Neuron (in vitro differentiated cells): ENCODE measurements at regions not wholly inside any gene's neighbourhood (a gene's known extent, or its start where the extent isn't known, plus 50 kb on each side); places are given as distances from the start of the nearest gene placed in this dataset.
"Not testable (repeated sequence)": the region's sequence is repeated elsewhere in the genome, so short reads cannot be mapped to it uniquely, and the experiment has no call there.

Source experiments
- H2AFZ ChIP-seq: one replicate; pipeline ENCODE4 v1.6.1; 2013; ENCODE audit warnings: low read depth, mild to moderate bottlenecking, inconsistent platforms, low read length, moderate library complexity
- H3K27me3 ChIP-seq: one replicate; pipeline ENCODE4 v1.6.1; 2013; ENCODE audit warnings: low read length; ENCODE audit not compliant: insufficient read depth
- H3K36me3 ChIP-seq: one replicate; pipeline ENCODE4 v1.6.1; 2013; ENCODE audit warnings: low read length; ENCODE audit not compliant: insufficient read depth
- H3K4me1 ChIP-seq: one replicate; pipeline ENCODE4 v1.6.1; 2013; ENCODE audit warnings: low read length; ENCODE audit not compliant: insufficient read depth
- H3K4me3 ChIP-seq: 2 replicates; pipeline ENCODE4 v1.5.1; 2013; ENCODE audit warnings: mild to moderate bottlenecking, low read length, moderate library complexity
- H3K9me3 ChIP-seq: one replicate; pipeline ENCODE4 v1.6.1; 2013; ENCODE audit warnings: low read length

DNA sequence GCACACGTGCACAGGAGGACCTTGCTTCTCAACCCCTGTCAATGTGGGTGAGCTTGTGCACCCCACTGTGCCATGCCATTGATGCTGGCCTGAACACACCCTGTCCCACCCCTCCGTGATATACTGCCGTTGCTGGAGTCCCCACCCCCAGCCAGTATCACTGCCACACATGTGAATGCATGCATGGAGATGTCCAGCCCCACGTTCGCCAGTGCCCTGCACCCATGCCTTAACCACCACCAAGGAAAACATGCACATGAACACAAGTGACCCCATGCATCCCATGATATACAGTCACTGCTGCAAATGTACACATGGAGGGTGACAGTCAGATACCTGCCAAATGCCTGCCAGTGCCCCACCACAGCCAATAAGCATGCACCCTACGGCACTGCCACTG lies 692.5 kb upstream of the ZWINT start:
- no peaks in the 10 kb centered on the region for H3K9me3 ChIP-seq
- H2AFZ ChIP-seq, result no peak overlapping the region
- no peak overlapping the region for H3K4me3 ChIP-seq
- no peaks in the 10 kb centered on the region for H3K4me1 ChIP-seq
- no peaks in the 10 kb centered on the region for H3K36me3 ChIP-seq
- no peaks in the 10 kb centered on the region for H3K27me3 ChIP-seq

DNA sequence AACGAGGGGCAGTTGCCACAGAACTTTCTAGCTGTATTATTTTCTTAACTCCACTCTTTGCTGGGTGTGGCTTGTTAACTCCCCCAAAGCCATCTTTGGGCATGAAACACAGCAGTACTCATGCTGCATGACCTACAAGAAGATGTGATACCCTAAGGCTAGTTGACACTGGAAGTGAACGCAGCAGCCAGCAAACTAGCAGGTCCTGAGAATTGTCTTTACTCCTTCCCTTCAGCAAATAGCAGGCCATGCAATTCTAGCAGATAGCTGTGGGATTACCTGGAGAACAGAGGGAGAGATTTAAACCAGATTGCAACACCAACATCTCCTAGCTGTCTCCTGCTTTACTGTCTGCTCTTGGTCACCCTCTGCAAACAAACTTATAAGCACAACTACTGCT lies 688.0 kb upstream of the ZWINT start:
- Histone ChIP-seq H2AFZ (no peak overlapping the region), H3K4me1 (no peaks in the 10 kb centered on the region), H3K4me3 (no peak overlapping the region), H3K36me3 (no peaks in the 10 kb centered on the region), H3K27me3 (no peaks in the 10 kb centered on the region), H3K9me3 (no peaks in the 10 kb centered on the region)

DNA sequence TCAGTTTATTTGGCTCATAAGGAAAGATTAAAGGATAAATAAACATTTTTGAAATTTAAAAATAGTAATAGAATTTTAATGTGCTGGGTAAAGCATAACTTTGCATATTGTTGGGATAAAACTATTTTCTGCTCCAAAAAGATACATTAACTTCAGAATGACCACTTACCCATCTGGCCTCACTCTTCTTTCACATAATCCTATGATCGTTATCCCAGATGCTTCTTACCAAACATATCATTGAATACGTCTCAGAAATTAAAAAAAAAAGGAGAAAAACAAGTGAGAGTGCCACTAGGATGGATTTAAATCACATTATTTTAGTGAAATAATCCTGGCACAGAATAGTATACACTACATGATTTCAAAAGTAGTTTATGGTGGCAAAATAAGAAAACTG lies 677.5 kb upstream of the ZWINT start:
- Histone ChIP-seq H3K4me1 (no peaks in the 10 kb centered on the region), H3K27me3 (no peaks in the 10 kb centered on the region), H3K4me3 (no peak overlapping the region), H2AFZ (no peak overlapping the region), H3K9me3 (no peaks in the 10 kb centered on the region), H3K36me3 (no peaks in the 10 kb centered on the region)

DNA sequence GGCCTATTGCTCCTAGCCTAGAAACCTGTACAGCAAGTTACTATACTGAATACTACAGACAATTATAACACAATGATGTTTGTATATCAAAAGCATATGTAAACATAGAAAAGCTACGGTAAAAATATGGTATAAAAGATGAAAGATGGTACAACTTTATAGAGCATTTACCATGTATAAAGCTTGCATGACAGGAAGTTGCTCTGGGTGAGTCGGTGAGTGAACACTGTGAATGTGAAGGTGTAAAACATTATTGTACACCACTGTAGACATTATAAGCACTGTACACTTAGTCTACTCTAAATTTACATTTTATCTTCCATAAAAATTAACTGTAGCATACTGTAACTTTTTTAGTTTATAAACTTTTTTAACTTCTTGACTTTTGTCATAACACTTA lies 674.3 kb upstream of the ZWINT start:
- Histone ChIP-seq H3K27me3 (no peaks in the 10 kb centered on the region), H3K4me1 (no peaks in the 10 kb centered on the region), H3K36me3 (no peaks in the 10 kb centered on the region)

DNA sequence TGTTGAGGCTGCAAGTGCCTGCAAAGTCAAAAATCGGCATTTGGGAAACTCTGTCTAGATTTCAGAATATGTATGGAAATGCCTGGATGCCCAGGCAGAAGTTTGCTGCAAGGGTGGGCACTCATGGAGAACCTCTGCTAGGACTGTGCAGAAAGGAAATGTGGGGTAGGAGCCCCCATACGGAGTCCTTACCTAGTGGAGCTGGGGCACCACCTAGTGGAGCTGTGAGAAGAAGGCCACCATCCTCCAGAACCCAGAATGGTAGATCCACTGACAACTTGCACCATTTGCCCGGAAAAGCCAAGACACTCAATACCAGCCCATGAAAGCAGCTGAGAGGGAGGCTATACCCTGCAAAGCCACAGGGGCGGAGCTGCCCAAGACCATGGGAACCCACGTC lies 671.2 kb upstream of the ZWINT start:
- H3K9me3 ChIP-seq, H3K36me3 ChIP-seq, H2AFZ ChIP-seq, H3K27me3 ChIP-seq, H3K4me3 ChIP-seq, H3K4me1 ChIP-seq: not testable (repeated sequence)

More for the DNA sequence above, 674.3 kb upstream of the ZWINT start:
- no peak overlapping the region for H2AFZ ChIP-seq
- H3K9me3 ChIP-seq, result no peaks in the 10 kb centered on the region
- H3K4me3 ChIP-seq, result no peak overlapping the region

DNA sequence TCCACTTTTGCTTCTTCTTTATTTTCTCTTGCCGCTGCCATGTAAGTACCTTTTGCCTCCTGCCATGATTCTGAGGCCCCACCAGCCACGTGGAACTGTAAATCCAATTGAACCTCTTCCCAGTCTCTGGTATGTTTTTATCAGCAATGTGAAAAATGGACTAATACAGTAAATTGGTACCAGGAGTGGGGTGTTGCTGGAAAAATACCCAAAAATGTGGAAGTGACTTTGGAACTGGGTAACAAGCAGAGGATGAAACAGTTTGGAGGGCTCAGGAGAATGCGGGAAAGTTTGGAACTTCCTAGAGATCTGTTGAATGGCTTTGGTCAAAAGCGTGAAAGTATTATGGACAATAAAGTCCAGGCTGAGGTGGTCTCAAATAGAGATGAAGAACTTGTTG lies 670.3 kb upstream of the ZWINT start:
- Histone ChIP-seq H3K27me3 (no peaks in the 10 kb centered on the region), H3K4me3 (no peak overlapping the region), H3K9me3 (no peaks in the 10 kb centered on the region), H2AFZ (no peak overlapping the region), H3K36me3 (no peaks in the 10 kb centered on the region), H3K4me1 (no peaks in the 10 kb centered on the region)

DNA sequence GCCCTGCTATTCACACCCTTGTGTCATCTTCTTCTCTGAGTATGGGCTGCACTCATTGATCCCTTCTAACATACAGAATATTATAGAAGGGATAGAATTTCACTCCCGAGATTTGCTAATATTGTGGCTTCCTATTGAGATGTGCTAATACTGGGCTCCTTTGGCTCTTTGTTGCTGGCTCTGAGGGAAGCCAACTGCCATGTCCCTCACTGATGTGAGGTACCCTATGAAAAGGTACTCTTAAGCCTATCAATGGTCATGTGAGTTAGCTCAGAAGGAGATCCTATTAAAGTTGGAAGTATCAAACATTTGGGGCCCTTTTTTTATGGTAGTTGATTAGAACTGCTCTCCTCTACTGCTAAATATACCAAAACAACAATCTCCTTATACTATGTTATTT lies 665.2 kb upstream of the ZWINT start:
- Histone ChIP-seq H3K27me3 (no peaks in the 10 kb centered on the region), H3K4me1 (no peaks in the 10 kb centered on the region), H3K4me3 (no peak overlapping the region), H2AFZ (no peak overlapping the region), H3K36me3 (no peaks in the 10 kb centered on the region), H3K9me3 (no peaks in the 10 kb centered on the region)

DNA sequence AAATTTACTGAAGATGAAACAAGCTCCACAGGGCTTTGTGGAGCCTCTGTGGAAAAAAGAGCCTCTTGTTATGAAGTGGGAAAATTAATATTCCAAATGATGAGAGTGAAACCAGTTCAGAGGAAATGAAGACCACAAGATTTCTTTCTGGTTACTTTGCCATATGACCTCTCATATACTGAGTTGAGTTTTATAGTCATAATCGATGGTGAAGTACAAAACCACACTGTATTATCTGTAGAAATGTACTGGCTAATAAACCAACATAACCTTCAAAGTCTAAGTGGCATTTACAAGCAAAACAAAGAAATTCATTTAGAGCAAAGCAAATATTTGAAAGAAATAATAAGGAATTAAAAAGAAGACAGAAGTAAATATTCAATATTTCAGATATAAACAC lies 662.6 kb upstream of the ZWINT start:
- Histone ChIP-seq H3K4me1 (peaks cover 6% of the 10 kb centered on the region), H2AFZ (no peak overlapping the region), H3K27me3 (no peaks in the 10 kb centered on the region), H3K36me3 (no peaks in the 10 kb centered on the region), H3K9me3 (no peaks in the 10 kb centered on the region), H3K4me3 (no peak overlapping the region)

DNA sequence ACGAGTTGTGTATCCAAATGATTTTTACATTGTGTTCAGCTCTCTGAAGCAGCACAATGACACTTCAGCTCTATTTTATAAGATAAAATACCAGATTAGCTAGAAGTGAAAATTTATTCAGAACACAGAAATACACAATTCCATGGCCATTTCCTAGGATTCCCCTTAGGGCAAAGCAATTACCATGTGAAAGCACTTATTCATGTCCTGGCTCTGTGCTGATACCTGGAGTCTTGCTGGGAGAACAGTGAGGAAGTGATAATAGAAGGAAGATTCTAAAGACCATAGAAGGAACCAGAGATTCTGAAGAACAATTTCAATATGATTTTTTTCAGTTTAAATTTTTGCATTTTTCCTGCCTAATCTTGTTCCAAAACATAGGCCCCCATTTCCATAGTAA lies 657.4 kb upstream of the ZWINT start:
- H3K4me1 ChIP-seq, result peaks cover 20% of the 10 kb centered on the region
- H3K4me3 ChIP-seq, result no peak overlapping the region

DNA sequence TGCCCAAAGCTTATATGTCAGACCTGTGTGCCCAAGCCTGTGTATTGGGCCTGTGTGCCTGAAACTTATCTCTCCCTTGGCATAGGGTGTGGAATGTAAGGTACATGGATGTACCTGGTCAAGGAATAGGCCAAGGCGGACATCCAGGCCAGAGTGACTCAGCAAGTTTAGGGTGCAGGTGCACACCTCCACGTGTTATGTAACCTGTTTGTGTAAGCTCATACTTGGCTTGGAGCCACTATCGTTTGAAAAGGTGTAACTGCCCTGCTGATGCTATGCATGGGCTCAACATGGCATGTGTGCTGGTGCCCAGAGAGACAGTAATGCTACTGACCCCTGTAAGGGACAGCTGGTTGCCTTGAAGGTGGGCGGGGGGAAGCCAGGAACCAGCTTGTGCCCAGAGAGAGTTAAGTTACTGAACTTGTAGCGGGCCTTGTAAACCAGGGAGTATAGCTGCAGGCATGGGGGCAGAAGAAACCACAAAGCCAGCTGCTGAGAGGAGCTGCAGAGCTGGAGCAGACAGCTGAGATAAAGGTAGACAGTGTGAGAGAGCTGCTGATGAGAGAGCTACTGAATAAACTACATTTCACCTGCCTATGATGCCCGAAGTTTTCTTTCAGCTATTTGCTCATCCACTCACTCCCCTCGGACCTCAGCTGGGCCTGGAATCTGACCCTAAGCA lies 656.4 kb upstream of the ZWINT start:
- Histone ChIP-seq H3K36me3 (no peaks in the 10 kb centered on the region), H3K4me1 (peaks cover 20% of the 10 kb centered on the region), H3K9me3 (no peaks in the 10 kb centered on the region), H2AFZ (no peak overlapping the region), H3K27me3 (peaks cover 8% of the 10 kb centered on the region), H3K4me3 (no peak overlapping the region)

More for the DNA sequence above, 657.4 kb upstream of the ZWINT start:
- H3K36me3 ChIP-seq, result no peaks in the 10 kb centered on the region
- no peaks in the 10 kb centered on the region for H3K9me3 ChIP-seq
- no peak overlapping the region for H2AFZ ChIP-seq
- peaks cover 8% of the 10 kb centered on the region for H3K27me3 ChIP-seq

DNA sequence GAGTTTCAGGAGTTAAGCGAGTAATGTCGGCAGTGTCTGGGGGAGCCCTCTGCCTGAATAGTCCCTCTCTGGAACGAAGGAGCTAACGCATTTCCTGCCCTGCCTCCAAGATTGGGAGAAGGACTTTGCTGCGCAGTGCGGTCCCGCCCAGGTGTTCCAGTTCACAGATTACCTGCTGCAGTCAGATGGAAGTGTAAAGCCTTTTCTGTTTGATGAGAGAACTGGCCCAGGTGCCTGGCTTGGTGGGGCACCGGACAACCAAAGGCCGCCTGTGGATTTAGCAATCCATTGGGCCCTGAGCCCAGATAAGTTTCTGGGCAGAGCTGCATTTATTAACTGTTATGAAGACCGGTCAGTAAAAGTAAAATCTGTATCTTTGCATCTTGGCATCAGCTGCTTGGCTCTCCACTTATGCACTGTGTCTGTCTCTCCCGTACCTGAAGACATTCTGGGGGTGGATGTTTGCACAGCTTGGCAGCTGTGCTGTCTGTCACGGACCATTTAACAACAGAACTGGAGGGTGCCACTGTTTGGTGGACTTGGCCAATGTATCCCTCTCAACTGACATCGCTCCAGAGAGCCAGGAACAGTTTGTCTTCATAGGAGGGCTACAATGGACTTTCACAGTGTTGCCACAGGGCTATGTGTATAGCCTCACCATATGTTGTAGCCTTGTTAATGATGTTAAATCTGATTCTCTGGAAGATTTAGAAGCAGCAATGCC lies 654.7 kb upstream of the ZWINT start:
- H2AFZ ChIP-seq, result no peak overlapping the region
- no peaks in the 10 kb centered on the region for H3K9me3 ChIP-seq
- H3K36me3 ChIP-seq, result no peaks in the 10 kb centered on the region
- H3K4me1 ChIP-seq, result peaks cover 20% of the 10 kb centered on the region
- peaks cover 8% of the 10 kb centered on the region for H3K27me3 ChIP-seq
- H3K4me3 ChIP-seq, result no peak overlapping the region

DNA sequence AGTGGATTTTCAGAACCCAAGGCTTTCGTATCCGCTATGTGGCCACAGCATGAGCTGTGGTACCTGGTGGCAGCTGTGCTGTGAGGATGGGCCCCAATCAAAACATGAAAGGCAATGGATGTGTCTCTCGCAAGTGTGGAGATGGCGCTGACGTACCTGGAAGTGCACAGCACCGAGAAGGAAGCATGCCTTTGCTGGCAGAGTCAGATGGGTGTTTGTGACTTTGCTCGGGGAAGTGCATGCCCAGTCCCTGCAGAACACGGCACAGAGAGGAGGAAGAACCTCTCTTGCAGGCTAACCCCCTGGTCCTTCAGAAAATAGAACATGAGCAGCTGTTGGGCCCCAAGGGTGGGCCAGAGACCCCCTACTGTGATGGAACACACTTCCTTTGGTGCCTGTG lies 654.1 kb upstream of the ZWINT start:
- Histone ChIP-seq H3K4me1 (peaks cover 20% of the 10 kb centered on the region), H2AFZ (no peak overlapping the region), H3K4me3 (no peak overlapping the region), H3K36me3 (no peaks in the 10 kb centered on the region), H3K9me3 (no peaks in the 10 kb centered on the region), H3K27me3 (peaks cover 8% of the 10 kb centered on the region)

DNA sequence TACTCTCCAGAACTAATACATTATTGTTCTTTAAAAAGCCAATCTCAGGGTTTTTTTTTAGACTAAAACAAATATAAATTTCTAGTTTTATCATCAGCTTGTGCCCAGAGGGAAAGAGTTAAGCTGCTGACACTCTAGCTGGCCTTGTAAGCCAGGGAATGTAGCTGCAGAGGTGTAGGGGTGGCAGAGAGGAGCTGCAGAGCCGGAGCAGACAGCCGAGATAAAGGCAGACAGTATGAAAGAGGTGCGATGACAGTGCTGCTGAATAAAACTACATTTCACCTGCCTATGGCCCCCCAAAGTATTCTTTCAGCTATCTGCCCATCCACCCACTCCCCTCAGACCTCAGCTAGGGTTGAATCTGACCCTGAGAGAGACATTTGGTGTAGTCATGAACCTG lies 653.7 kb upstream of the ZWINT start:
- Histone ChIP-seq H3K36me3 (no peaks in the 10 kb centered on the region), H3K4me3 (no peak overlapping the region), H3K27me3 (peaks cover 8% of the 10 kb centered on the region), H3K9me3 (no peaks in the 10 kb centered on the region), H3K4me1 (peaks cover 20% of the 10 kb centered on the region), H2AFZ (no peak overlapping the region)

DNA sequence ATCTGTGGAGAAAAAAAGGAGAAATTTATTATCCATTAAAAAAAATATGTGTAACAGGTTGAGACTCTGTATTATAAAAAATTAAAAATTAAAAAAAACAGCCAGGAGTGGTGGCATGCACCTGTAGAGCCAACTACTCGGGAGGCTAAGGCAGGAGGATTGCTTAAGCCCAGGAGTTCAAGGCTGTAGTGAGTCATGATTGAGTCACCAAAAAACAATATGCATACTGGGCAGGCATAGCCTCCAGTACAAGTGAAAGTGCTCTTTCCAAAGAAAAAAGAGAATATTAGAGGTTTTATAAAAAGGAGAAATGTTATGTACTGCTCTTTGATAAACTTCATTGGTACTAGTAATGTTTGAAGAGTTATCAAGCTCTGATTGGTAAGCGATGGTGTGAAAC lies 647.1 kb upstream of the ZWINT start:
- Histone ChIP-seq H2AFZ (no peak overlapping the region), H3K36me3 (no peaks in the 10 kb centered on the region), H3K4me1 (no peaks in the 10 kb centered on the region), H3K27me3 (no peaks in the 10 kb centered on the region), H3K9me3 (no peaks in the 10 kb centered on the region), H3K4me3 (no peak overlapping the region)
